NT2/D1 (cell line): ENCODE measurements at regions not wholly inside any gene's neighbourhood (a gene's known extent, or its start where the extent isn't known, plus 50 kb on each side); places are given as distances from the start of the nearest gene placed in this dataset.

Source experiments
- SUZ12 ChIP-seq: IDR thresholded peaks from 2 replicates; pipeline ENCODE4 v1.6.1; 2011; ENCODE audit not compliant: insufficient read length, insufficient read depth; ENCODE audit errors: extremely low read depth
- YY1 ChIP-seq: IDR thresholded peaks from 2 replicates; pipeline ENCODE4 v1.6.1; 2011; ENCODE audit not compliant: insufficient read length, insufficient read depth
- ZNF274 ChIP-seq: IDR thresholded peaks from 2 replicates; pipeline ENCODE4 v1.6.1; 2011; ENCODE audit warnings: mild to moderate bottlenecking, low read depth, low read length

DNA sequence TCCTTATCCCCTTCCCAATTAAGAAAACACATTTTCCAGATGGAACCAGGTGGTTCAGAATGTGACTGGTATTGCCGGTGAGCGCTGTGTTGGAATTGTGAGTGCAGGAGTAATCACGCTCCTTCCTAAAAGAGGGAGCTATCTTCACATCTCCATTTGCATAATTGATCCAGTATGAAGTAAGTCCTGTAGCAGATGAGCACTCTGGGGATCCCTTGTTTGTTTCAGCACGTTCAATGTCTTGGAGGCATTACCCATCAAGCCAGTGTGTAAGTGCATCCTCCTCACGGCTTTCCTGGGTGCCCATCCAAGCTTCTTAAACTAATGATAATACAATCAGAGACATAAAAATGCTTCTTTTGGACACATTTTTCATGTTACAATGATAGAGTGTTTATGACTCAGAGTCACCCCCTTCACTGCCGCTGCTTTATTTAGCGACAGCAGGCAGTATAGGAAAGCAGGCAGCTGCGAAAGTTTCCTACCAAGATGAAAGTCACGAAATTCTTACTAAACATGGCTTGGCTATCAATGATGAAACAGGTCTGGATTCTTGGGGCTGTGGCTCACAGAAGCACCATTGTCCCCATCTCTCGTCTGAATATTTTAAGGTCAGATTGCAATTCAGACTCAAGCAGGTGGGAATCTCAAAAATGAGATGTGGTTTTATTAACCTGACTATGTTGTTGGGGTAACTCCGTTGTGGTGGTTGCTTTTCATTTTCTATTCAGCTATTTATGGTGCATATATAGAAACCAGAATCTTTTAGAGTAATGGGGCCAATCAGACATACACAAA is 346.3 kb upstream of the MDFIC2 start:
- TF ChIP-seq YY1: no peak
- no peak for TF ChIP-seq SUZ12
- no peak for TF ChIP-seq ZNF274
